HG03558 (cell line): ENCODE measurements at regions not wholly inside any gene's neighbourhood (a gene's known extent, or its start where the extent isn't known, plus 50 kb on each side); places are given as distances from the start of the nearest gene placed in this dataset.
"Not testable (repeated sequence)": the region's sequence is repeated elsewhere in the genome, so short reads cannot be mapped to it uniquely, and the experiment has no call there.

Experiments
- ATAC-seq: cut with Tn5 transposase; IDR thresholded peaks from one replicate; pipeline ENCODE4 v1.9.1; 2021; ENCODE audit warnings: moderate number of reproducible peaks; ENCODE audit not compliant: unreplicated experiment; ENCODE audit errors: extremely low read depth

GRCh38 chr14:43360239-43360638 lies 1146.8 kb downstream of the FSCB start:
- ATAC-seq = no peak

- no peak for ATAC-seq
These were observed 1147.8 kb downstream of the FSCB start for GRCh38 chr14:43359317-43359716.

- no peak for ATAC-seq
These were observed 1150.0 kb downstream of the FSCB start for GRCh38 chr14:43356979-43357545.

- ATAC-seq = no peak
These were observed 1150.7 kb downstream of the FSCB start for GRCh38 chr14:43356382-43356781.

GRCh38 chr14:43341921-43342320 lies 1165.2 kb downstream of the FSCB start:
- ATAC-seq = no peak

GRCh38 chr14:43338713-43339112 lies 1168.4 kb downstream of the FSCB start:
- ATAC-seq = no peak

GRCh38 chr14:43336351-43336750 lies 1170.7 kb downstream of the FSCB start:
- no peak for ATAC-seq

- ATAC-seq = not testable (repeated sequence)
These were observed 1180.3 kb downstream of the FSCB start for GRCh38 chr14:43326501-43327407.

- no peak for ATAC-seq
These were observed 1190.7 kb downstream of the FSCB start for GRCh38 chr14:43316427-43316826.

GRCh38 chr14:43313719-43314118 lies 1193.4 kb downstream of the FSCB start:
- ATAC-seq = no peak

GRCh38 chr14:43308421-43309110 lies 1198.5 kb downstream of the FSCB start:
- no peak for ATAC-seq

GRCh38 chr14:43307836-43308235 lies 1199.2 kb downstream of the FSCB start:
- ATAC-seq = no peak

- ATAC-seq = no peak
These were observed 1201.0 kb downstream of the FSCB start for GRCh38 chr14:43306053-43306452.

GRCh38 chr14:43297794-43298193 lies 1209.3 kb downstream of the FSCB start:
- no peak for ATAC-seq

- ATAC-seq = not testable (repeated sequence)
These were observed 1211.0 kb downstream of the FSCB start for GRCh38 chr14:43296061-43296460.

- no peak for ATAC-seq
These were observed 1221.5 kb downstream of the FSCB start for GRCh38 chr14:43285575-43285974.

GRCh38 chr14:43260056-43260455 lies 1247.0 kb downstream of the FSCB start:
- no peak for ATAC-seq

- no peak for ATAC-seq
These were observed 1248.7 kb downstream of the FSCB start for GRCh38 chr14:43258396-43258795.

- not testable (repeated sequence) for ATAC-seq
These were observed 1250.1 kb downstream of the FSCB start for GRCh38 chr14:43256996-43257395.

- ATAC-seq = no peak
These were observed 1254.2 kb downstream of the FSCB start for GRCh38 chr14:43252866-43253265.

GRCh38 chr14:43249591-43249990 lies 1257.5 kb downstream of the FSCB start:
- no peak for ATAC-seq
